HEK293 (cell line): ENCODE measurements at regions not wholly inside any gene's neighbourhood (a gene's known extent, or its start where the extent isn't known, plus 50 kb on each side); places are given as distances from the start of the nearest gene placed in this dataset.

ENCODE experiments used
- CTCF ChIA-PET: fragments of 350-600 bp; formaldehyde crosslinking; extraction: SDS; loops from one replicate; lab custom pipeline; 2021; ENCODE audit warnings: antibody characterized with exemption; lab: Yijun Ruan, JAX
- POLR2A ChIA-PET: fragments of 300-600 bp; formaldehyde crosslinking; extraction: SDS; loops from one replicate; lab custom pipeline; 2020; ENCODE audit warnings: antibody characterized with exemption, inconsistent platforms; lab: Yijun Ruan, JAX
- H3K27ac ChIP-seq: fragments of 200-500 bp; sonication (Bioruptor generic); 2 replicates; pipeline ENCODE4 v1.5.1; 2014; ENCODE audit warnings: low read depth, low read length, control low read depth, inconsistent platforms; ENCODE audit errors: extremely low read depth
- H3K36me3 ChIP-seq, 2 experiments: fragments of 200-500 bp in 1 of 2; sonication (Bioruptor generic) in 1 of 2; 1 replicate in 1 of 2; 2 replicates in 1 of 2; pipeline ENCODE4 v1.5.1; 2014 to 2017; ENCODE audit warnings: inconsistent platforms in 2 of 2, low read length in 2 of 2; ENCODE audit not compliant: control insufficient read depth in 2 of 2, insufficient read depth in 1 of 2
- H3K4me1 ChIP-seq: fragments of 200-500 bp; sonication (Bioruptor generic); 2 replicates; pipeline ENCODE4 v1.5.1; 2014; ENCODE audit warnings: mild to moderate bottlenecking, low read length, inconsistent platforms; ENCODE audit not compliant: control insufficient read depth, insufficient read depth
- H3K4me3 ChIP-seq: 2 replicates; pipeline ENCODE4 v1.5.1; 2011; ENCODE audit warnings: low read depth, mild to moderate bottlenecking, control low read depth, low read length, moderate library complexity
- H3K9me3 ChIP-seq: fragments of 200-500 bp; sonication (Bioruptor generic); 2 replicates; pipeline ENCODE4 v1.5.1; 2014; ENCODE audit warnings: low read depth, low read length, inconsistent platforms; ENCODE audit not compliant: control insufficient read depth, insufficient read depth
- TRIM28 ChIP-seq: IDR thresholded peaks from 2 replicates; pipeline ENCODE4 v1.6.1; 2011; ENCODE audit warnings: low read length, control low read depth, borderline replicate concordance
- ZBTB48 ChIP-seq: fragments of 450-650 bp; formaldehyde crosslinking; IDR thresholded peaks from 2 replicates; pipeline ENCODE4 v1.5.1; 2016; ENCODE audit warnings: missing biosample characterization, missing genetic modification characterization
- ZNF10 ChIP-seq: fragments of 450-650 bp; formaldehyde crosslinking; IDR thresholded peaks from 2 replicates; pipeline ENCODE4 v1.5.1; 2017; ENCODE audit warnings: missing biosample characterization, missing genetic modification characterization
- ZNF114 ChIP-seq: fragments of 450-650 bp; formaldehyde crosslinking; IDR thresholded peaks from 2 replicates; pipeline ENCODE4 v1.5.0; 2017; ENCODE audit warnings: missing biosample characterization, missing genetic modification characterization
- ZNF121 ChIP-seq: fragments of 450-650 bp; formaldehyde crosslinking; IDR thresholded peaks from 2 replicates; pipeline ENCODE4 v1.5.1; 2016; ENCODE audit warnings: missing biosample characterization, missing genetic modification characterization
- ZNF175 ChIP-seq: fragments of 450-650 bp; formaldehyde crosslinking; IDR thresholded peaks from 2 replicates; pipeline ENCODE4 v1.5.1; 2016; ENCODE audit warnings: missing biosample characterization, missing genetic modification characterization
- ZNF184 ChIP-seq: fragments of 450-650 bp; IDR thresholded peaks from 2 replicates; pipeline ENCODE4 v1.5.1; 2018; ENCODE audit warnings: missing biosample characterization, mild to moderate bottlenecking, missing genetic modification characterization
- ZNF37A ChIP-seq: fragments of 450-650 bp; IDR thresholded peaks from 2 replicates; pipeline ENCODE4 v1.5.1; 2018; ENCODE audit warnings: missing biosample characterization, missing genetic modification characterization
- ZNF423 ChIP-seq: fragments of 450-650 bp; formaldehyde crosslinking; IDR thresholded peaks from 2 replicates; pipeline ENCODE4 v1.5.1; 2016; ENCODE audit warnings: missing biosample characterization, missing genetic modification characterization
- ZNF433 ChIP-seq: fragments of 450-650 bp; formaldehyde crosslinking; IDR thresholded peaks from 2 replicates; pipeline ENCODE4 v1.5.1; 2016; ENCODE audit warnings: missing biosample characterization, missing genetic modification characterization, low read depth
- ZNF585B ChIP-seq: fragments of 450-650 bp; formaldehyde crosslinking; IDR thresholded peaks from 2 replicates; pipeline ENCODE4 v1.5.1; 2016; ENCODE audit warnings: missing biosample characterization, missing genetic modification characterization
- ZNF596 ChIP-seq: fragments of 450-650 bp; IDR thresholded peaks from 2 replicates; pipeline ENCODE4 v1.5.0; 2018; ENCODE audit warnings: missing biosample characterization, mild to moderate bottlenecking, missing genetic modification characterization, moderate library complexity
- TF ChIP-seq, protein P1 (sequence below): fragments of 450-650 bp; formaldehyde crosslinking; IDR thresholded peaks from 2 replicates; pipeline ENCODE4 v1.5.1; 2016; ENCODE audit warnings: missing biosample characterization, missing genetic modification characterization

- TF ChIP-seq ZNF10 (tag by site-specific recombination): no peak
Observed at GRCh38 chr5:157983906-157984551, 125.1 kb upstream of the CLINT1 start (continued).

- Histone ChIP-seq H3K4me1 (no peaks in the 10 kb centered on the region), H3K9me3 (no peaks in the 10 kb centered on the region), H3K27ac (no peak overlapping the region), H3K4me3 (no peak overlapping the region), H3K36me3 (no peaks in the 10 kb centered on the region)
- TF ChIP-seq, protein P1, sequence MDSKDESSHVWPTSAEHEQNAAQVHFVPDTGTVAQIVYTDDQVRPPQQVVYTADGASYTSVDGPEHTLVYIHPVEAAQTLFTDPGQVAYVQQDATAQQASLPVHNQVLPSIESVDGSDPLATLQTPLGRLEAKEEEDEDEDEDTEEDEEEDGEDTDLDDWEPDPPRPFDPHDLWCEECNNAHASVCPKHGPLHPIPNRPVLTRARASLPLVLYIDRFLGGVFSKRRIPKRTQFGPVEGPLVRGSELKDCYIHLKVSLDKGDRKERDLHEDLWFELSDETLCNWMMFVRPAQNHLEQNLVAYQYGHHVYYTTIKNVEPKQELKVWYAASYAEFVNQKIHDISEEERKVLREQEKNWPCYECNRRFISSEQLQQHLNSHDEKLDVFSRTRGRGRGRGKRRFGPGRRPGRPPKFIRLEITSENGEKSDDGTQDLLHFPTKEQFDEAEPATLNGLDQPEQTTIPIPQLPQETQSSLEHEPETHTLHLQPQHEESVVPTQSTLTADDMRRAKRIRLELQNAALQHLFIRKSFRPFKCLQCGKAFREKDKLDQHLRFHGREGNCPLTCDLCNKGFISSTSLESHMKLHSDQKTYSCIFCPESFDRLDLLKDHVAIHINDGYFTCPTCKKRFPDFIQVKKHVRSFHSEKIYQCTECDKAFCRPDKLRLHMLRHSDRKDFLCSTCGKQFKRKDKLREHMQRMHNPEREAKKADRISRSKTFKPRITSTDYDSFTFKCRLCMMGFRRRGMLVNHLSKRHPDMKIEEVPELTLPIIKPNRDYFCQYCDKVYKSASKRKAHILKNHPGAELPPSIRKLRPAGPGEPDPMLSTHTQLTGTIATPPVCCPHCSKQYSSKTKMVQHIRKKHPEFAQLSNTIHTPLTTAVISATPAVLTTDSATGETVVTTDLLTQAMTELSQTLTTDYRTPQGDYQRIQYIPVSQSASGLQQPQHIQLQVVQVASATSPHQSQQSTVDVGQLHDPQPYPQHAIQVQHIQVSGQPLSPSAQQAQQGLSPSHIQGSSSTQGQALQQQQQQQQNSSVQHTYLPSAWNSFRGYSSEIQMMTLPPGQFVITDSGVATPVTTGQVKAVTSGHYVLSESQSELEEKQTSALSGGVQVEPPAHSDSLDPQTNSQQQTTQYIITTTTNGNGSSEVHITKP (tag by site-specific recombination): no peak
- ChIA-PET CTCF (interaction anchor here (1.0 kb wide), 1 partner anchor 17 kb away, joined by 3 read pairs; no protein-coding TSS in a partner anchor), POLR2A (no interaction called here)
Observed at GRCh38 chr5:157978061-157978460, 119.1 kb upstream of the CLINT1 start.

DNA sequence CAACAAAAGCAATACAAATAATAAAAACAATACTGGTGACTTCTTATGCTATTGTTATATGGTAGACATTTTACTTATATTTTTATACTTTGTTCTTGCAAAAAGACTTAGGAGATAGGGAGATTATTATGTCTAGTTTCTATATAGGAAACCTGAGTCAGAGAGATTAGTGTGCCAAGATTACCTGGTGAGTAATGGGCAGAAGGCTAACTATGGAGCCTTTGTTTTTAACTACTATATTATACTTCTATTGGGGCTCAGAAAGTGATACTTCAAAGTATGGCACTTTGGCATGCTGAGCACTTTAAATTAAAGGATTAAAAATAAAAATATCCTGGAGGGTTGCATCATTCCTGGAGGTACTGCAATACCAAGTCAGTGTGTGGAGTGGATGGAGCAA lies 117.5 kb upstream of the CLINT1 start:
- POLR2A ChIA-PET: no interaction called here
- no peaks in the 10 kb centered on the region for H3K9me3 ChIP-seq
- TF ChIP-seq ZNF596 (tag by site-specific recombination) (no peak), ZNF433 (tag by site-specific recombination) (no peak), TRIM28 (no peak), ZNF184 (tag by site-specific recombination) (no peak), ZNF423 (tag by site-specific recombination) (no peak), ZNF37A (tag by site-specific recombination) (no peak), ZNF585B (tag by site-specific recombination) (no peak), ZBTB48 (tag by site-specific recombination) (no peak)
- no peaks in the 10 kb centered on the region for H3K36me3 ChIP-seq
- H3K27ac ChIP-seq: no peak overlapping the region
- peaks cover 3% of the 10 kb centered on the region; the same call in 1 of the 2 replicates for H3K4me1 ChIP-seq
- CTCF ChIA-PET: interaction anchor here (0.7 to 1.6 kb wide), 2 partner anchors 12 to 27 kb away, joined by 3 to 6 read pairs; no protein-coding TSS in a partner anchor
- H3K4me3 ChIP-seq: no peak overlapping the region

DNA sequence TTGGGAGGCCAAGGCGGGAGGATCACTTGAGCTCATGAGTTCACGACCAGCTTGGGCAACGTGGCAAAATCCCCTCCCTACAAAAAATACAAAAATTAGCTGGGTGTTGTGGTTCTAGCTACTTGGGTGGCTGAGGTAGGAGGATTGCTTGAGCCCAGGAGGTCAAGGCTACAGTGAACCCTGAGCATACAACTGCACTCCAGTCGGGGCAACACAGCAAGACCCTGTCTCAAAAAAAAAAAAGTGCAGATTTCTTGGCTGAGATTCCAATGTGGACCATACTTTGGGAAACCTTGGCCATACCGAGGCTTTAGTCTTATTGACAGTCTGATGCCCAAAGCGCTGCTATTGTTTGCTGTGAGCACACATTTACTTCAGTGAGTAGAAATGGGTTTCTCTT lies 113.6 kb upstream of the CLINT1 start:
- ChIA-PET POLR2A (no interaction called here), CTCF (interaction anchor here (1.1 to 1.3 kb wide), 3 partner anchors 22 to 24 kb away, joined by 3 to 5 read pairs (median 3); no protein-coding TSS in a partner anchor)
- H3K36me3 ChIP-seq: no peaks in the 10 kb centered on the region
- TF ChIP-seq ZNF175 (no peak), ZNF114 (tag by site-specific recombination) (no peak), ZNF121 (tag by site-specific recombination) (peak; percentile 76; the same call in 1 of the 2 replicates)
- H3K9me3 ChIP-seq: no peaks in the 10 kb centered on the region
- H3K4me1 ChIP-seq: peaks cover 3% of the 10 kb centered on the region; the same call in 1 of the 2 replicates
- no peak overlapping the region for H3K27ac ChIP-seq
- no peak overlapping the region for H3K4me3 ChIP-seq
